ENCODE measurements at regions not wholly inside any gene's neighbourhood (a gene's known extent, or its start where the extent isn't known, plus 50 kb on each side); places are given as distances from the start of the nearest gene placed in this dataset.
A peak's percentile ranks its signal among the peaks of the same experiment; 100 is the strongest.

DNA sequence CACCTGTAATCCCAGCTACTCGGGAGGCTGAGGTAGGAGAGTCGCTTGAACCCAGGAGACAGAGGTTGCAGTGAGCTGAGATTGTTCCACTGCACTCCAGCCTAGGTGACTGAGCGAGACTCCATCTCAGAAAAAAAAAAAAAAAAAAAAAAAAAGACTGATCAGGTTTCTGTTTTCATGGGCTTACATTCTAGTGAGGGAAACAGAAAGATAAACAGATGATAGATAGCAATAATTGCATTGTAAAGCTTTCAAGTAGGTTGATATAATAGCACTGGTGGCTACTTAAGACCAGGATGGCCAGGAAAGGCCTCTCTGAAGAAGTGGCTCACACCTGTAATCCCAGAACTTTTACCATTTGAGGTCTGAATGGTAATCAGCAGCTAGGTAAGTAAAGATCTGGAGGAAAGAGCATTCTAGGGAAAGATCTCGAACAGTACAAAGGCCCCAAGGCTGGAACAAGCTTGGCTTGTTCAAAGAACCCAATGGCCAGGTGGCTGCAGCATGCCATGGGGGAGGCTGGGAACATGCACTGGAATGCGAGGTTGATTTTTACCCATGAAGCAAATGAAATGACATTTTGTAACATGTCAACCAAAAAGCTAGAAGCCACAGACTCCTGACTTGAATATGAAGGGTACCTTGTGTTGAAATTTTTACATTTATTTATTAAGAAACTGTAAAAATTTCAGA lies 108.3 kb upstream of the DHX40 start:
- H3K27me3 ChIP-seq (ENCODE audit: control insufficient read depth in 1 of 2, insufficient read depth in 2 of 2, low read length in 2 of 2) = no peaks in the 10 kb centered on the region
- H3K9ac ChIP-seq (ENCODE audit: insufficient read depth, low read depth, low read length) = no peak overlapping the region
- ChIA-PET POLR2A (no interaction called here), CTCF (ENCODE audit: low intra/inter-chr PET ratio, low total read pairs) (no interaction called here)
- 49% methylated on average over 5 of the region's 5 CpGs for WGBS (ENCODE audit: low lambda C conversion rate)
- no peaks in the 10 kb centered on the region for H4K20me1 ChIP-seq (ENCODE audit: insufficient read depth, low read length)
- intact Hi-C loops (cut with micrococcal nuclease; ENCODE audit: unreplicated experiment) (no loop called here), in situ Hi-C loops (cut with HindIII; ENCODE audit: extremely low pct_ligation_motif_present, low pct_unique_long_range_greater_than_20kb) (no loop called here)
- H3K9me3 ChIP-seq (ENCODE audit: low read length) = no peaks in the 10 kb centered on the region
- peaks cover 47% of the 10 kb centered on the region for H3K4me1 ChIP-seq (ENCODE audit: insufficient read depth, low read length)
- no TSS peak for BruUV-seq (replicated peaks)
- H3K4me2 ChIP-seq (ENCODE audit: low read depth, low read length) = no peak overlapping the region
- H3K27ac ChIP-seq (ENCODE audit: extremely low read length, insufficient read depth, low read length) = peak overlapping the region; percentile 38
- no peak for DNase-seq (ENCODE audit: low spot score)
- no peak overlapping the region for H3K4me3 ChIP-seq (replicated peaks in 1 of 3; ENCODE audit: insufficient read depth in 1 of 3, low read depth in 2 of 3, low read length in 3 of 3)
- no peak for ATAC-seq
- H3K79me2 ChIP-seq (ENCODE audit: insufficient read depth, low read length) = no peaks in the 10 kb centered on the region
- no peak for FAIRE-seq
- H3K36me3 ChIP-seq (replicated peaks in 1 of 2; ENCODE audit: control insufficient read depth in 1 of 2, insufficient read depth in 2 of 2, low read length in 2 of 2) = no peaks in the 10 kb centered on the region
- no peak overlapping the region for H2AFZ ChIP-seq (ENCODE audit: low read length)
- TF ChIP-seq MIXL1 (CRISPR knock-in tag; IDR thresholded peaks at IDR 0.05) (0 out of 2 replicates have a peak, but pooled peaks have one; percentile 32), MLX (CRISPR knock-in tag; IDR thresholded peaks at IDR 0.05) (no peak), ZNF281 (CRISPR knock-in tag; IDR thresholded peaks at IDR 0.05; ENCODE audit: borderline replicate concordance) (peak; percentile 21; the same call in 1 of the 2 replicates), ZNF362 (CRISPR knock-in tag; IDR thresholded peaks at IDR 0.05; ENCODE audit: borderline replicate concordance) (peak; percentile 72), CHD4 (IDR thresholded peaks at IDR 0.05; ENCODE audit: borderline replicate concordance, low read length) (no peak), ZKSCAN8 (CRISPR knock-in tag; IDR thresholded peaks at IDR 0.05; ENCODE audit: borderline replicate concordance) (no peak), SKIL (CRISPR knock-in tag; IDR thresholded peaks at IDR 0.05; ENCODE audit: borderline replicate concordance) (no peak), NR2F1 (CRISPR knock-in tag; IDR thresholded peaks at IDR 0.05) (no peak), ZNF816 (CRISPR knock-in tag; IDR thresholded peaks at IDR 0.05; ENCODE audit: borderline replicate concordance) (no peak), ZNF432 (CRISPR knock-in tag; IDR thresholded peaks at IDR 0.05; ENCODE audit: borderline replicate concordance) (no peak), ZNF343 (CRISPR knock-in tag; IDR thresholded peaks at IDR 0.05) (no peak), REL (CRISPR knock-in tag; conservative IDR thresholded peaks at IDR 0.05) (no peak), ZNF512 (CRISPR knock-in tag; IDR thresholded peaks at IDR 0.05) (no peak), ZNF329 (CRISPR knock-in tag; IDR thresholded peaks at IDR 0.05; ENCODE audit: low read depth) (no peak), ZSCAN29 (CRISPR knock-in tag; conservative IDR thresholded peaks at IDR 0.05) (no peak), SALL1 (CRISPR knock-in tag; IDR thresholded peaks at IDR 0.05) (0 out of 2 replicates have a peak, but pooled peaks have one; percentile 19)
